ENCODE measurements at regions not wholly inside any gene's neighbourhood (a gene's known extent, or its start where the extent isn't known, plus 50 kb on each side); places are given as distances from the start of the nearest gene placed in this dataset.

DNA sequence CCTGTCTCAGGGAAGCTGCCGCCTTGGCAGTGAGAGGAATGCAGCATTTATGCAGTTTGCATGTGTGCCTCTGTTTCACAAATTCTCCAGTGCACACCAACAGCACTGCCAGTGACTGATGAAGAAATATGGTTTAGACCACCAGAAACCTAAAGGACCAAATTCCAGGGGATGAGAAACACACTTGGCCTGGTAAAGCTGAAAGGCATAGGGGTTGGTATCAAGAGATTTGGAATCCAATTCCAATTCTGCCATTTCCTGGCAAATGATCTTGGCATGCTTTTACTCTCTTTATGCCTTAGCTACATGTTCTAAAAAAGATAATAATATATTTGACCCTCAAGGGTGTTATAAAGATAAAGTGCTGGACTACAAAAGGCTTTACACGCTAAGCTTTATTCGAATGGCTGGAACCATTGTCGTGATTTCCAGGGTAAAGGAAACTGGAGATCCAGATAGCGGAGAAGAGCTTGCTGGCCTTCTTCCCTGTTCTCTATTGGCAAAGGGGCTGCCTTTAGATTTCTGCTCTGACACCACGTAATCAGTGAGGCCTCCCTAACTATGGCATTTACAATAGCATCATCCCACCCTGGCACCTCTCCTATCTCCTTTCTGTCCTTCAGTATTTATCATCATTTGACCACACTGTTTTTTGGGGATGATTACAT lies 359.8 kb upstream of the ASIC2 start:
- DNase-seq = no peak

DNA sequence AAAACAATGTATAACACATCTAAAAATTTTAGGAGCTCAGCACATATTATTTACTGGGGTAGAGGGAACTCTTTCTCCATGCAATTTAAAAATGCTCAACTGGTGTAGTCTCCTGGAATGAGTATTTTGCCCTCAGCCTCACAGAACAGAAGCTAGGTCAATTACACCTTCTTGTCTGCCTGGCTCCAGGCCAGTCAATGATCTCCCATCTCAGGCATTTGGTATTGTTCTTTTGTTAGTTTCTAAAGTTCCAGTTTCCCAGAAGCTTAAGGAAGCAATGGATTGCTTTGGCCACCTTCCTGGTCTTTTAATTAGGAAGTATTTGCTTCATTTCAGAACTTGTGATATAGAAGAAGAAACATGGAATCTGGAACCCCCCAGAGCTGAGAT lies 360.3 kb upstream of the ASIC2 start:
- DNase-seq = no peak

DNA sequence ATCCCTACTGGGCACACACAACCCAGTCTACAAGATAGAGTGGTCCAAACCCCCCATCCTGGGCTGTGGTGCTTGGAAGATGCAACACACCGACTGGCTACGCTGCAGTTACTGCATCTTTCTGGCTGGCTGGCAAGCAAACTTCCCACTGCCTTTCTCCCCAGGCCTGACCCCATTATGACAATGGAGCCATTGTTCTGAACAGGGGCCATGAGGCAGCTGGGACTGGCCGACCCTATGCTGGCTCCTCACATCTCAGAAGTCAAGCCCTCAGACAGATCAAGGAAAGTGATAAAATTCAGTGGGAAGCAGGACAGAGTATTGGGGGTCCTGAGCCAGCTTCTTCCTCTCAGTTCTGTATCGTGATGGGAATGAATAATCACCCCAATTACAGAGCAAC lies 364.1 kb upstream of the ASIC2 start:
- no peak for DNase-seq

DNA sequence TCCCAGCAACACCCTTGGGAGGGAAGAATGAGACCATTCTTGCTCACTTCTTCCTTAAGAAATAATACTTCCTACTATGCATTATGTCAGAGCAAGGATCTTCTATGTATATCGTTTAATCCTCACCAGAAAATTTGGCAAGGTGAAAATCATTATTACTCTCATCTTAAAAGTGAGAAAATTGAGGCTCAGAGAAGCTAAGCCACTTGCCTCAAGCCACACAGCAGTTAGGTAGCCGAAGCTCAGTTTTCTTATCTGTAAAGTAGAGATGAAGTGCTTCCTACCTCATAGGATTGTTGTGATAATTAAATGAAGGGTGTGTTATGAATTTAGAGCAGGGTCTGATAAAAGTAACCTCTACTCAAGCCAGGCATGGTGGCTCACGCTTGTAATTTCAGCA lies 368.9 kb upstream of the ASIC2 start:
- DNase-seq = no peak

DNA sequence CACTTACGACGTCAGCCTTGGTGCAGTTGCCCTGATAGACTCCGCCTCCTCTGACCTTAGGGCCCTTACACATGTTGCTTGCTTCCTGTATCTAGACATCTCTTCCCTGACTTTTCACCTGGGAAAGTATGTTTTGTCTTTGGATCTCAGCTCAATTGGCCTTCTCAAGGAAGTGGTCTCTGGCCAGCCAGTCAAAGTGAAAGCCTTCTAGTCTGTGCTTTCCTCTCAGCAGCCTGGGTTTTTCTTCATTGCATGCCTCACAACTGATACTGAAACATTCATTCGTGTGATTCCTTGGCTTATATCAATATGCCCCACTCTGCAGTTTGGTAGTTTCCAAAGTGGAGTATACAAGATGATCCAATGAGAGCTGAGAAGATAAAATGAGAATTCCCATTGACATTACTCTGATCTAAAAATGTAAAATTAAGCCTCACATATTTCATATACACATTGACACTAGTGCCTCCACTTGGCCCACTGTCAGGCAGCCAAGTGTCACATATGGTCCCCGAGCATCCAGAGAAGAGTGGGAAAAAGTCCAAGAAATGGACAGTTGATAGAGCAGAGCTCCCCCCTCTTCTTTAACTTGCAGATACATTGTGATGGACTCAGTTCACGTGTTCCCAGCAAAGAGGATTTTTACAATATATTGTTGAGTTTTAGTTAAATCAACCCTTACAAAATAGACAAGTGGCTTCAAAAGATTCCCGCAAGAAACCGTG lies 371.2 kb upstream of the ASIC2 start:
- no peak for DNase-seq

DNA sequence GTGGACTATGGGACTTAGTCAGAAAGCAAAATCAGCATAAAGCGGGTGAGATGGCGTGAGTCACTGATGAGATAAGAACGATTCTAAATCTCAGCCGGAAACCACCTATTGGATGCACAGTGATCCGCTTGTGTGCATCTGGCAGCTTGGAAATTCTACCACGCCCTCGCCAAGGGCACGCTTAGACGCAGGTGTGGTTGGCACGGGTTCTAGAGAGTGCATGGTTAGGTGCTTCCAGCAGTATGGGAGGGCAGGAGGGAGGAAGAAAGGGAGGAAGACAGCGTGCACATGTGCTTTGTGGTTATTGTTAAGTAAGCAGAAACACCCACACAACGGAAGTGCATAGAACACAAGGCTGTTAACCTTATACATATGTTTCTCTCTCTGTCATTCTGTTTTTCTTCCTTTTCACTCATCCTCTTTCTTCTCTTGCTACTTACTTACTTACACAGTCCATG lies 374.0 kb upstream of the ASIC2 start:
- DNase-seq = no peak

DNA sequence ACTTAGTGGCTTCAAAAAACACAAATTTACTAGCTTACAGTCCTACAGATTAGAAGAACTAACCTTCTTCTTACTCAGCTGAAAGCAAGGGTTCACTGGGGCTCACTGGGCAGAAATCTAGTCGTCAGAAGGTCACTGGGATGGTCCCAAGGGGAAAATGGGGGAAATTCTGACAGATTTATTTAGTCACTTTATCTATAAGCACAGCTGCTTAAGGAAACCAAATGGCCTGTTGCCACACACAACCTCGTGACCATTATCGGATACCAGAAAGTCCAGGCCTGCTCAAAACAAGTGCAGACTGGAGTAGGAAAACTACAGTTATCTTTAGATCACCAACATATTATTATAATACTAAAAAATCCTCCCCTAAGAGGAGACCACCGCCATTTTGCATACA lies 374.6 kb upstream of the ASIC2 start:
- no peak for DNase-seq

DNA sequence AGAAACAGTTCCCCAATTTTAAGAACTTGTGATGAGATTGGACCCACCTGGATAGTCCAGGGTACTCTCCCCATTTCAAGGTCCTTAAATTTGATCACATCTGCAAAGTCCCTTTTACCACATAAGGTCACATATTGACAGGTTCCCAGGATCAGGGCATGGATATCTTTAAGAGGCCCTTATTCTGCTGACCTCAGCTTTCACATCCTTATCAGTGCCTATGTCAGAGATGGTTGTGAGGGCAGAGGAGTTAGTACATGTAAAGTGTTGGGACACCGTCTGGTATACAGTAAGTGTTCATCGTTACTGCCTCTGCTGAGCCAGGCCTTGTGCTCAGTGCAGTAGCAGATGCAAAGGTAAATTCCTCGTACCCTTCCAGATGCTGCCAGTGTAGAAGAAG lies 375.4 kb upstream of the ASIC2 start:
- DNase-seq = no peak

DNA sequence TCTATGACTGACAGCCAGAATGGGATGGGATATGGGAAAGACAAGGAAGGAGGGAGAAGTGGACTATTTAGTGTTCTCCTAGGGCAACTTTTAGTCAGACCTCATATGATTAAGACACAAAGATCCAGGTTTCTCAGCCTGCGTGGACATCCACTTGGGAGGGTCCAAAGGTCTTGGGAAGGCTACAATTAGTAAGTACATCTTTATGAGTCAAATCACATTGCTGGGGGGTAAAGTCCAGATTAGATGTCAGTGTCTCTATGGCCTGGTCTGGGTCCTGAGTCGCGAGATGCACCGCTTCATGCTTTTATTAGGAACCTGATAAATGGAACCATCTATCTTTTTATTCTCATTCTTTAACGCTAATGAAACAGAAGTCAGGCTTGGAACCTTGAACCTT lies 378.4 kb upstream of the ASIC2 start:
- DNase-seq = no peak

DNA sequence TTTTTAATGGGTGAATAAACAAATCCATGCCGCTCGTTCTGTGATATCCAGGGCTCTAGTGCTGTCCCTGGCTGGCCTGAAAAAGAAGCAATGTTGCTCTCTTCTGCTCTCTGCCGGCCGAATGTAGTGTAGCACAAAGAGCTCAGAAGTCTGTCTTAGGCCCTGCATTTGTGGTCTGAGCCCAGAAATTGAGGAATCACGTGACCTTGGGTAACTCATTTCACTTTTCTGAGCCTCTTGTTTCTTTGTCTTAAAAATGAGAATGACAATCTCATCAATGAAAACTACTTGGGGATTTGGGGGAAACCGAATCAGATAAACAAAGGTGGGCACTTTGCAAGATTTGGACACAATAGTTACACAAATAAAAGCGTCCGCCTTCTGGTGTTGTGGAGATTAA lies 381.6 kb upstream of the ASIC2 start:
- no peak for DNase-seq

DNA sequence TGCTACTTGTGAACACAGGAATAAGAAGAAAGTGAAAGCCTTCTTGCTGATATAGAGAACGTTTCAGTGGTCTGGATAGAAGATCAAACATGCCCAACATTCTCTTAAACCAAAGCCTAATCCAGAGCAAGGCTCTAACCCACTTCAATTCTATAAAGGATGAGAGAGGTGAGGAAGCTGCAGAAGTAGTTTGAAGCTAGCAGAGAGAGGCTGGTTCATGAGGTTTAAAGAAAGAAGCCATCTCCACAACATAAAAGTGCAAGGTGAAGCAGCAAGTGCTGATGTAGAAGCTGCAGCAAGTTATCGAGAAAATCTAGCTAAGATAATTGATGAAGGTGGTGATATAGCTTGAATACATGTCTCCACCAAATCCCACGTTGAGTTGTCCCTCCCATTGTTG lies 383.3 kb upstream of the ASIC2 start:
- no peak for DNase-seq

DNA sequence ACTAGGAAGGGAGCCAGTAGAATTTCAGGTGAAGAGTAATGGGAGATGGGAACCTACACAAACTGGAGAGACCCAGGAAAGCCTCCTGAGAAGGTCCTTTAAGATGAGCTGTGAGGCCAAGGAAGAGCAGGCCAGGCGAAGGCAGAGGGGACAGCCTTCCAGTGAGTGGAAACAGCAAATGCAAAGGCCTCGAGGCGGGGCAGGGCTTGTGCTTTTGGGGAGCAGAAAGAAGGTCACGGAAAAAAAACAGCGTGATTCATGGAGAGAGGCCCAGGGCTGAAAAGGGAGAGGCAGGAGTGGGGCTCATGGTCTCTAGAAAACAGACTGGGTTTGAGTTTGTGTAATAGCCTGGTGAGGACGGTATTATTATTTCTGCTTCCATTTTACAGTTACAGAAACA lies 386.5 kb upstream of the ASIC2 start:
- no peak for DNase-seq

DNA sequence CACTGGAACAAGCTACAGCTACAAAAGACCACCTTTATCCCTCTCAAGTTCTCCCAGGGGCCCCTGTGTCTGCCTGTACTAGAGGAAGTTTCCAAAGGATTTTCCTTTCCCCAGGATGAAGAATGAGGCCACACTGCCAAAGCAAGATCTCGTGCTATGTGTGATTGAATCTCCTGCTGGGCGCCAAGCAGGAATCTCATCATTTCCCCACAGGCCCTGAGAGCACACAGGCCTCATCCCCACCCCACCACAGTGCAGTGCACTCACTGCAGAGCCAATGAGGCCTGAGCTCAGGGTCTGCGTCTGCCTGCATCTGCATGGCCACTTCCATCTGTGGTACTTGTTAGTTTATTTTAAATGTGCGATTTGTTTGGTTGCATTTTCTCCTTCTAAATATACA lies 387.4 kb upstream of the ASIC2 start:
- no peak for DNase-seq

DNA sequence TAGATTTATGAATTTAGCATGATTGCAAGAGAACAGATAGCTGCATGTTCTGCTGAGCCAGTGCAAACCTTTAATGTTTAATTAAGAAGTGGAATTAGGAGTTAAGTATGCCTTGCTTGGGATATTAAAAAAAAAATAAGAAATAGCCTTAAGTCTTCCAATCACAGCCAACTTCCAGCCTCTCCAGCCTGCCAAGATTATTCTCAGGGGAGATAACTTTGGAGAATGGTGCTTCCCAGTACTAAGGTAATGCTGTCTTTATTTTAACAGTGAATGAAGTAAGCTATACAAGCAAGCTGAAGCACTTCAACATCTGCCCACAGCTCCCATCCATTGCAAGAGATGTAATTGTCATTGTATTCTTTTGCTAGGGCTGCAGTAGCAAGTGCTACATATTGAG lies 389.5 kb upstream of the ASIC2 start:
- DNase-seq = no peak

DNA sequence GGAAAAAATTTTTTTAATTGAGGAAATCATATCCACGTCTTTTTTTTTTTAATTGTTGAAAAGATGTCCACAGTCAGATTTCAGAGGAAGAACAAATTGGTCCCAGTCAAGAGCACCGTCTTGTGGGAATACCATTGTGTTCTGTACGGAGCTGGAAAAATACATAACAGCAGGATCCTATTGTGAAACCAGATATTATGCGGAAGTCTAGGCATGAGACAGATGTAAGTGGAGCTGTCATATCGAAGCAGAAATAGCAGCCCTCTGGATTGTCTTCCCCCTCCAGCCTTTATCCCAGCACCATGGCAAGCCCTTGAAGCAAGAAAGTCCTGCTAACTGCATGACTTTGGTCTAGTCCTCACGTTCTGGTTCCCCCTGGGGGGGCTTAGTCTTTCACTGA lies 391.6 kb upstream of the ASIC2 start:
- DNase-seq = peak; percentile 33

DNA sequence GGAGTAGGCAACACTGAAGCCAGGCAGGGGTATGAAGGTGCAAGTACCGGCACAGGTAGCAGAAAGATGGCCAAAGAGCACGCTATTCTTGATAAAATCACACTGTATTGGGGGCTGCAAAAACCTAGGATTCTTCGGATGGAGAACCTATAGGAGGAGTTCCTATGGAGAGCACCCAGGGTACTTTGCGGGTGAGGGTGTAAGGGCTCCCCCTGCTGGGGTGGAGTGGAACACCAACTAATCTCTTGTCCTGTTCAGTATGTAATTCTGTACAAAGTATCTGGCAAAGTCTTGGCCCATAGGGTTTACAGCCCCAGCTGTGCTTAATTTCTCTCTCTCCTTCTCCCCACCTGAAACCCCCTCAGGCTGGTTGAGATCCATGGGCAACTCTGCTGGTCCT lies 393.1 kb upstream of the ASIC2 start:
- no peak for DNase-seq

DNA sequence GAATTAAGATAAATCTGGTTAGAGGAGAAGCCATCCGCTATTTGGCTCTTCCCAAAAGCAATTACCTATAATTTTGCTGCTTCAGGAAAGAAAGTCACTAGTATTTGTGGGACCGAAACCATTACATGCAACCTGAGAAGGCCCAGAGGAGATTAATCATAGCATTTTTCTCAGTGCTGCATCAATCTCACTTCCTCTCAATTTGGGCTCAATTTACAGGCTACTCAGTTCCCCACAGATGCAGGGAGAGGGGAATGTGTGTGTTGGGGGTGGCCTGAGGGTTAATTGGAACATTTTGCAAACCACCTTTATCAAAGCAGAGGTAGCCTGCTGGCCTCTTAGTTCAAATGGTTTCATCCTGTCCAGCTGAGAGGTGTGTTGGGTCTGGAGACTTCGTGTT lies 394.7 kb upstream of the ASIC2 start:
- DNase-seq = no peak

DNA sequence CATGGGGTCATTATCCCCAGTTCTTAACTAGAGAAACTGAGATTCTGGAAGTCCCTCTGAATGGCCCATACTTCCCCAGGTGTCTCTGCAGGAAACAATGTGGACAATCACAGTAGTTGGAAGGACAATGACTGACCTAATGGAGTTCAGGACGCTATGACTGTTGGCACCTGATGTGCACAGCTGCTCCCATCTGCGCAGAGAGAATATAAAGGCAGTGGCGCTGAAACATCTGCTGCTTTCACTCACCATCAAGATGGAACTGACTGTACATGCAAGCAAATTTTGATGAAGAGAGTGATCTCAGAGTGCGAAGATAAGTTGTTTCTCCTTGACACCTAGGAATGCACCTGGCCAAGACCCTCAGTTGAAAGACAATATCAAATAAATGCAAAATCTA lies 395.7 kb upstream of the ASIC2 start:
- no peak for DNase-seq

DNA sequence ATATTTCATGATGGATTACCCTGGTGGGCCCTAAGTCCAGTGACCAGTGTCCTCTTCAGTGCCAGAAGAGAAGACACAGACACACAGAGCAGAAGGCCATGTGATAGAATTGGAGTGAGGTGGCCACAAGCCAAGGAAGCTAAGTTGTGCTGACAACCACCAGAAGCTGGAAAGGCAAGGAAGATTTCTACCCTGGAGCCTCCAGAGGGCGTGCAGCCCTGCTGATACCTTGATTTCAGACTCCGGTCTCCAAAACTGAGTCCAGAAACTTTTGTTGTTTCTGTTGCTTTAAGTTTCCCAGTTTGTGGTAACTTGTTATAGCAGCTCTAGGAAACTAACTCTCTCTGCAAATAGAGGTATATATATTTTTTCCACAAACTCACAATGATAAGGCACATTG lies 396.6 kb upstream of the ASIC2 start:
- DNase-seq = no peak

DNA sequence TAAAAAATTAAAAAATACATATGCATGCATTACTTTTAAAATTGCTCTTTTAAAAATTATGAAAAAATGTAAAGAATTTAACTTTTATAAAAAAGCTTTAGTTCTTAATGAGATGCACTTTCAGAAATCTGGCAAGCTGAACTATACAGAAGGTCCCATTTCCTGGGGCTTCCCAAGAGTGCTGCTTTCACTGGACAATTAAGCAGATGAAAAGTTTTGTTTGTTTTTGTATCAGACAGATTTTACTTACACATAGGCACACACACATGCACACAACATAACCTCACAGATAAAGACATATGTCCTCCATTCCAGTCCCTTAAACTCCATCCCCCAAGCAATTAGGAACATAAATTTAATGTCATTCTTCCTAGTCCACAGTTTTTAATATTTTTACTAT lies 402.3 kb upstream of the ASIC2 start:
- no peak for DNase-seq

DNA sequence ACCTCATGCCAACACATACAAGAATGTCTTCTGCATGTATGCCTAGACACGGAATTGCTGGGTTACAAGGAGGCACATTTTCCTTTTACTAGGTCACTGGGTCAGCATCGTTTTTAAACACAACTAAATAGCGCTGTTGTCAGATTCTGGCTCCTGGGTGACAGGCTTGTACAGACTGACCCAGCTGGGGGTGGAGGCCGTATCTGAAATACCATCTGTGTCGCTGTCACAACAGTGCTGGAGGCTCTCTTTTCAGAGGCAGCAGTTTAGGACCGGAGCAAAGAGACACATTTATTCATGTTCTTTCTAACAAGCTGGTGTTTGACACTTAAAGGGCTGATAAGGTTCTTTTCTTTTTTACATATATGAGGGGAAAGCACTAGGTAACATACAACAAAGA lies 403.0 kb upstream of the ASIC2 start:
- no peak for DNase-seq

DNA sequence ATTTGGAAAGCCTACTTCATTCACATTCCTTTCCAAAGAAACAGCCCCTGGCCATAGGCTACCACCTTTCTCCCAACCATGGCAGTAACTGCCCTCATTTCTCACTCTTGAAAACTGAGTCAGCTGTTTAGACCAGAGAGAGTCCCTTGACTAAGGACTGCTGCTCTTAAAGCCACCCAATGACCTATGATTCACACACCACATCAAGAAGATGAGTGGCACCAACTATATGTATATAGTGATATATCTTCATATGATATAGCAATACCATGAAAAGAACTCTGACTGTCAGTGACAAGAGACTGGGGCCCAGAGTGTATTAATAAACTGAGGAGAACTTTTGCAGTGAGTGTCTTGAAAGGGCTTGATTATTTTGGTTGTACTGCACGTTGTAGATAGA lies 404.5 kb upstream of the ASIC2 start:
- no peak for DNase-seq

DNA sequence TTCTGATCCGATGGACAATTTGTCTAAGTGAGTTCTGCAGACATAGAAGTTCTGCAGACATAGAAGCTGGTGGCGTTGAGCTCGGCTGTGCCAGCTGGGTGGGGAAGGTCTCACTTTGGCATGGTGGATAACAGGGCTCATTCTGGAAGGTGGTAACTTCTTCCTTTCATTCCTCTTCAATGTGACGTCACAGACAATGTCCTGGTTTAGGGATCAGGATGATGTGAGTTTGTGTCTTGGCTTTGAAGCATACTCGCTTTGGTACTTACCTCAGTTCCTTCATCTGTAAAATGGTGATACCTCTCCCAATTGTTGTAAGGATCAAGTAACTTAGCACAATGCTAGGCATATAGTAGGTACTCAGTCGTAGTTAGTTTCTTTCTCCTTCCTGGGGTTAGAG lies 408.8 kb upstream of the ASIC2 start:
- no peak for DNase-seq

DNA sequence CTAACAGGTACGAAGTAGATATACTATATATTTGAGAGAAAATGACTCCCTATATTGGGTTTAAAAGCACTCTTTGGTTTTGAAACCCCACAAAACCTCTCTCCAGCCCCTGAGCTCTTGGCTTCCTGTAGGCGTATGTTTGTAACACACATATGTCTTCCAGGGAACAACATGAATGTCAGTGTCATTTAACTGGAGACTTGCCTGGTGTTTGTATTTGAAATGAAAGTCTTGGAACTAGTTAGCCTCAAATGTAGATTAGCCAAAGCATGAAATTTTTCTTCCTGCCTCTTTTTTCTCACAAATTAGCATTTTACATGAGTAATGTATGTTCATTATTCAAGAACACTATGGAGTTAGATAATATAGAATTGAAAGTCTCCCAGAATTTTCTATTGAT lies 411.8 kb upstream of the ASIC2 start:
- no peak for DNase-seq

DNA sequence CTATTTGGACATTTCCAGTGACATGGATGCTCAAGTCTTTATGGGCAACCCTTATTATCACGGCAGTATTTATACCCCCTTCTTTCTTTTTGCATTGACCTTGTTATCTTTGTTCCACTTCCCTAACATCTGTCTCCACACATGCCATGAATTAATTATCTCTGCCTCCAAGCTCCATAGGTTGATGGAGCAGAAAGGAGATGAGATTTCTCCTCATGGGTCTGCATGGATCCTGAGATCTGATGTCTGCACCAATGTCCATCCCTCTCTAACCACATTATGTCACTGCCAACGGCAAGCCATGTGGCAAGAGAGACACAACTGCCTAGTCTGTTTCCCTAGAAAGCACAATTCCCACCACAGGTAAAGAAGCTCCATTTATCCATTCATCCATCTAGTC lies 416.8 kb upstream of the ASIC2 start:
- DNase-seq = no peak

Measured in NCI-H187 treated with DMSO at 0.1 percent for 48 hours (cell line).